Ovary (tissue), 7 donors: ENCODE measurements at regions not wholly inside any gene's neighbourhood (a gene's known extent, or its start where the extent isn't known, plus 50 kb on each side); places are given as distances from the start of the nearest gene placed in this dataset.

Experiments used
- DNase-seq, 5 donors: peaks; one replicate each; pipeline ENCODE4 v3.0.0-alpha.2; 2019 to 2020
- H3K27ac ChIP-seq, 2 donors: fragments of 200-600 bp; one replicate each; pipeline versions ENCODE4 v1.5.1 to v1.8.0; 2019 to 2022
- H3K27me3 ChIP-seq: fragments of 200-600 bp; one replicate; pipeline ENCODE4 v1.8.0; 2022
- H3K36me3 ChIP-seq: fragments of 200-600 bp; sonication (generic); one replicate; pipeline ENCODE4 v1.5.1; 2019
- H3K4me1 ChIP-seq: one replicate; pipeline ENCODE4 v1.8.1; 2013; ENCODE audit warnings: mild to moderate bottlenecking, moderate library complexity; ENCODE audit not compliant: insufficient read depth
- H3K4me3 ChIP-seq: fragments of 200-600 bp; sonication (generic); one replicate; pipeline ENCODE4 v1.5.1; 2017
- H3K9me3 ChIP-seq, 2 donors: fragments of 200-600 bp in 1 of 2; sonication (generic) in 1 of 2; one replicate each; pipeline versions ENCODE4 v1.5.1 to v1.8.1; 2013 to 2019; ENCODE audit warnings: mild to moderate bottlenecking in 1 of 2, moderate library complexity in 1 of 2
- EP300 ChIP-seq: sonication (generic); formaldehyde crosslinking; IDR thresholded peaks from one replicate; pipeline ENCODE4 v1.6.1; 2017; ENCODE audit warnings: antibody characterized with exemption
- POLR2A ChIP-seq: fragments of 450-650 bp; IDR thresholded peaks from one replicate; pipeline ENCODE4 v1.6.1; 2017; ENCODE audit warnings: antibody characterized with exemption, mild to moderate bottlenecking, moderate library complexity
- WGBS, 3 donors: extraction: QIAGEN DNeasy Blood & Tissue Kit in 1 of 3; methylation state at CpG; one replicate each; pipeline versions ENCODE4 v1.1.5 to v1.1.7; 2013 to 2017; 5-methylcytosine and 5-hydroxymethylcytosine counted together
- intact Hi-C, 4 donors: fragments of 100-400 bp; cut with DNase I; formaldehyde crosslinking; loops; one replicate each; pipeline versions ENCODE4 v1.11.0 to v1.15.1; 2022 to 2023
- TF ChIP-seq, protein P1 (sequence below), 3 donors: fragments of 450-650 bp in 2 of 3; fragments of 200-600 bp in 1 of 3; IDR thresholded peaks; one replicate each; pipeline versions ENCODE4 v1.5.1 to v1.8.0; 2016 to 2022; ENCODE audit warnings: antibody characterized with exemption in 3 of 3, mild to moderate bottlenecking in 1 of 3
- donor health status: DM: no; HTN: no; CAD: no; lungs with moderate emphysema.
- donor health status: DM: no; HTN: no; CAD: no.
- donor health status: Bipolar disorder and iron deficiency.
- donor health status: DM: no; HTN: no; CAD: no.
- donor health status: DM: yes; HTN: yes; CAD: no.

DNA sequence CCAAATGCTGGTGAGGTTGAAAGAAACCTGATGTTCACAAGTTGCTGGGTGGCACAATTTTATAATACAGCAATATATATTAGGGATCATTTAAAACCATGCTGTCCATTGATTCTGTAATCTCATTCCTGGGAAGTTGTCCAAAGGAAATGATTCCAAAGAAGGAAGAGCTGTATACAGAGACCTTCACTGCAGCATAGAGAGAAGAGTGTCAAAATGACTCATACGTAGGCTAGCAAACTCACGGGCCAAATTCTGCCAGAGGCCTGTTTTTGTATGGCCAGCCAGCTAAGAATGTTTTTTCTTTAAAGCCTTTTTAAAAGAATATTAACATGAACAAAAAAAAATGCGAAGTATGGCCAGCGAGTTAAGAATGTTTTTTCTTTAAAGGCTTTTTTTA lies 69.2 kb upstream of the MED13L start:
- intact Hi-C loops, result no loop called here
- H3K36me3 ChIP-seq, result no peaks in the 10 kb centered on the region
- H3K4me1 ChIP-seq, result no peaks in the 10 kb centered on the region
- no peak overlapping the region for H3K4me3 ChIP-seq
- no peak for TF ChIP-seq EP300
- no peak for TF ChIP-seq POLR2A
- TF ChIP-seq, protein P1, sequence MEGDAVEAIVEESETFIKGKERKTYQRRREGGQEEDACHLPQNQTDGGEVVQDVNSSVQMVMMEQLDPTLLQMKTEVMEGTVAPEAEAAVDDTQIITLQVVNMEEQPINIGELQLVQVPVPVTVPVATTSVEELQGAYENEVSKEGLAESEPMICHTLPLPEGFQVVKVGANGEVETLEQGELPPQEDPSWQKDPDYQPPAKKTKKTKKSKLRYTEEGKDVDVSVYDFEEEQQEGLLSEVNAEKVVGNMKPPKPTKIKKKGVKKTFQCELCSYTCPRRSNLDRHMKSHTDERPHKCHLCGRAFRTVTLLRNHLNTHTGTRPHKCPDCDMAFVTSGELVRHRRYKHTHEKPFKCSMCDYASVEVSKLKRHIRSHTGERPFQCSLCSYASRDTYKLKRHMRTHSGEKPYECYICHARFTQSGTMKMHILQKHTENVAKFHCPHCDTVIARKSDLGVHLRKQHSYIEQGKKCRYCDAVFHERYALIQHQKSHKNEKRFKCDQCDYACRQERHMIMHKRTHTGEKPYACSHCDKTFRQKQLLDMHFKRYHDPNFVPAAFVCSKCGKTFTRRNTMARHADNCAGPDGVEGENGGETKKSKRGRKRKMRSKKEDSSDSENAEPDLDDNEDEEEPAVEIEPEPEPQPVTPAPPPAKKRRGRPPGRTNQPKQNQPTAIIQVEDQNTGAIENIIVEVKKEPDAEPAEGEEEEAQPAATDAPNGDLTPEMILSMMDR (IDR thresholded peaks at IDR 0.05), result no peak
- DNase-seq, result peak; percentile 30 to 49 (median 41)
- H3K27me3 ChIP-seq, result no peaks in the 10 kb centered on the region
- 3 to 6% (median 3%) methylated on average over 4 of the region's 4 CpGs for WGBS, 3 donors
- no peaks in the 10 kb centered on the region for H3K9me3 ChIP-seq
- H3K27ac ChIP-seq, result no peak overlapping the region

DNA sequence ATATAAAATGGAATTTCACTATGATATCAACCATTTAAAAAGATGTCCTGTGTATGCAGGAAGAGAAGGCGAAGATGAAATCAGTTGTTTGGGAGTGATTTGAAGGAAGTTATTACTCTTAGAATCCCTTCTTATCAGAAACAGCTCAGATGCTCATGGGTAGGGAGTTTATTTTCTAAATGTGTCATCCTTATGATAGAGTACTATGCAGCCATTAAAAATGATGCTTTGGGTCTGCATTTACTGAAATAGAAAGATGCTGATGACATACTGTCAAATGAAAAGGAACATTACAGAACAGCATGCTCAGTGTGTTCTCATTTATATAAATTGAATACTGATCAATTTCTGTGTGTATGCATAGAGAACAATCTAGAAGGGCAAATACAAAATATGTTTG lies 69.8 kb upstream of the MED13L start:
- H3K4me1 ChIP-seq, result no peaks in the 10 kb centered on the region
- no peaks in the 10 kb centered on the region for H3K27me3 ChIP-seq
- 51 to 78% (median 70%) methylated on average over 1 of the region's 1 CpG for WGBS, 3 donors
- no peak overlapping the region for H3K27ac ChIP-seq
- intact Hi-C loops, result no loop called here
- TF ChIP-seq, protein P1 (IDR thresholded peaks at IDR 0.05), result no peak
- TF ChIP-seq POLR2A, result no peak
- no peak for TF ChIP-seq EP300
- DNase-seq, result no peak
- H3K36me3 ChIP-seq, result no peaks in the 10 kb centered on the region
- no peaks in the 10 kb centered on the region for H3K9me3 ChIP-seq
- no peak overlapping the region for H3K4me3 ChIP-seq

DNA sequence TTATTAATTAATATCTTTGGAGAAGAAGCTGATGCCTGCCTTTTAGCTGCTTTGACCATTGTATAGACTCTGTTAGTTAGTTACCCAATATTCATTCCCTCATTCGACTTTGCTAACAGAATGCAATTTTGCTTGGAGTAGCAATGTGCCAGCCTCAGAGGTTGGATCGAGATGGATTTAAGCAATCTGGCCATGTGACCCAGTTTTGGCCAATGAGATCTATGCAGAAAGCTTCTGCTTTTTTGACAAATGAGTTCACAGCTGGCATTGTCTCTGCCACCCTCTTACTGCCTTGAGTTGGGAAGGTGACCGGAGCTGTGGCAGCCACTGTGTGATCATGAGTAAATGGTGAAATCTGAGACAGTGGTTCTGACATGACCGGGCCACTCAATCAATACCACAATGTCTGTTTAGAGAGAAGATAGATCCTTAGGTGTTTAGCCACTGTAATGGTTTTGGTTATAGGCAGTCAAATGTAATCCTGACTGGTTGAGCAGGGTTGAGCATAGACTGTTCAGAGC lies 74.9 kb upstream of the MED13L start:
- intact Hi-C loops, result no loop called here
- Histone ChIP-seq H3K27me3 (no peaks in the 10 kb centered on the region), H3K36me3 (no peaks in the 10 kb centered on the region), H3K9me3 (no peaks in the 10 kb centered on the region), H3K27ac (no peak overlapping the region), H3K4me1 (no peaks in the 10 kb centered on the region), H3K4me3 (no peak overlapping the region)
- WGBS, 3 donors, result 94 to 99% (median 97%) methylated on average over 4 of the region's 4 CpGs
- DNase-seq, result peak in 1 of 5 donors; percentile 8
- TF ChIP-seq EP300 (no peak), POLR2A (no peak)
- TF ChIP-seq, protein P1 (IDR thresholded peaks at IDR 0.05), result no peak

DNA sequence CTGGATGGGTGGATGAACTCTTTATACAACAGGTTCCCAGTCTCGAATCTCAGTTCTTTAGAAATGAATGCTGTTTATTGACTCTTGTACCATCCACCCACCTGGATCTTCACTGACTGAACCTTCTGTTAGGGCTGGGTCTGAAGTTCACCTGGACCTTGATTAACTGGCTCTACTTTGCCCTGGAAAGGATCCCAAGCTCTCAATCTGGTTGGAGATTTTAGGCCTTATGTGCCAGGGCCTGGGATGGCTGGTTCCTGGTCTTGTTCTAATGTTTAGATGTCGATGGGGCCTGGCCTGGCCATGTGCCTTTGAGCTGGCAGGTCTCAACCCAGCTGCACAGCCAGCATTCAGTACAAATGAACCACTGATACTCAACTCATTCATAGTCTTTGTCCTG lies 76.5 kb upstream of the MED13L start:
- peaks cover 2% of the 10 kb centered on the region for H3K4me1 ChIP-seq
- WGBS, 3 donors, result 93 to 94% (median 93%) methylated on average over 2 of the region's 2 CpGs
- H3K27ac ChIP-seq, result no peak overlapping the region
- intact Hi-C loops, result no loop called here
- no peak for DNase-seq
- no peaks in the 10 kb centered on the region for H3K27me3 ChIP-seq
- no peak overlapping the region for H3K4me3 ChIP-seq
- TF ChIP-seq POLR2A (no peak), EP300 (no peak)
- TF ChIP-seq, protein P1 (IDR thresholded peaks at IDR 0.05), result no peak
- H3K9me3 ChIP-seq, result no peaks in the 10 kb centered on the region
- no peaks in the 10 kb centered on the region for H3K36me3 ChIP-seq
